B cell (primary cell): ENCODE measurements at regions not wholly inside any gene's neighbourhood (a gene's known extent, or its start where the extent isn't known, plus 50 kb on each side); places are given as distances from the start of the nearest gene placed in this dataset.

ENCODE experiments used
- EZH2 ChIP-seq: IDR thresholded peaks from 2 replicates; pipeline ENCODE4 v1.6.1; 2012; ENCODE audit warnings: borderline replicate concordance, low read depth, mild to moderate bottlenecking, moderate library complexity, low read length; ENCODE audit not compliant: insufficient read depth, poor library complexity, severe bottlenecking
- TF ChIP-seq, protein P1 (sequence below): fragments of 200-600 bp; IDR thresholded peaks from one replicate; pipeline ENCODE4 v1.8.0; 2022; ENCODE audit warnings: antibody characterized with exemption, mild to moderate bottlenecking

DNA sequence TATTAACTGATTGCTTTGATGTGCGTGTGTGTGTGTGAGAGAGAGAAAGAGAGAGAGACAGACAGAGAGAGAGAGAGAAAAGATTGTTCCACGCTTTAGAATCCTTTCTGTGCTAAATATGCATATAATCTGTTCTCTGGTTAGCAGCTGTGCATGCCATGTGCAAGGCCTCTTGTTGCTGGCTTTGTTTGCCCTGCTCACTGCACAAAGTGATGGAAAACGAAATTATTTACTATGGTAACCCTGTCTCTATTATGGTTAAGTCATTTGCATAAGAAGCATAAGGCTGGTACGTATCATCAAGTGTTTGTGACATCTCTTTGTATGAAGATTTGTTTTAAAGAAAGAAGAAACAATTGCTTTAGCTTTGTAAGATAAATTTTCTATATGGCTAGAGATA, 190.2 kb upstream of the POF1B start:
- no peak for TF ChIP-seq EZH2
- TF ChIP-seq, protein P1, sequence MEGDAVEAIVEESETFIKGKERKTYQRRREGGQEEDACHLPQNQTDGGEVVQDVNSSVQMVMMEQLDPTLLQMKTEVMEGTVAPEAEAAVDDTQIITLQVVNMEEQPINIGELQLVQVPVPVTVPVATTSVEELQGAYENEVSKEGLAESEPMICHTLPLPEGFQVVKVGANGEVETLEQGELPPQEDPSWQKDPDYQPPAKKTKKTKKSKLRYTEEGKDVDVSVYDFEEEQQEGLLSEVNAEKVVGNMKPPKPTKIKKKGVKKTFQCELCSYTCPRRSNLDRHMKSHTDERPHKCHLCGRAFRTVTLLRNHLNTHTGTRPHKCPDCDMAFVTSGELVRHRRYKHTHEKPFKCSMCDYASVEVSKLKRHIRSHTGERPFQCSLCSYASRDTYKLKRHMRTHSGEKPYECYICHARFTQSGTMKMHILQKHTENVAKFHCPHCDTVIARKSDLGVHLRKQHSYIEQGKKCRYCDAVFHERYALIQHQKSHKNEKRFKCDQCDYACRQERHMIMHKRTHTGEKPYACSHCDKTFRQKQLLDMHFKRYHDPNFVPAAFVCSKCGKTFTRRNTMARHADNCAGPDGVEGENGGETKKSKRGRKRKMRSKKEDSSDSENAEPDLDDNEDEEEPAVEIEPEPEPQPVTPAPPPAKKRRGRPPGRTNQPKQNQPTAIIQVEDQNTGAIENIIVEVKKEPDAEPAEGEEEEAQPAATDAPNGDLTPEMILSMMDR = no peak
